SK-N-SH (cell line): ENCODE measurements at regions not wholly inside any gene's neighbourhood (a gene's known extent, or its start where the extent isn't known, plus 50 kb on each side); places are given as distances from the start of the nearest gene placed in this dataset.

Experiments
- CTCF ChIP-seq: fragments of 200-600 bp; sonication (generic); IDR thresholded peaks from 2 replicates; pipeline ENCODE4 v1.6.1; 2017; ENCODE audit warnings: antibody characterized with exemption, mild to moderate bottlenecking, moderate library complexity
- EP300 ChIP-seq, 2 experiments: IDR thresholded peaks; 2 replicates each; pipeline versions ENCODE4 v1.4.0 to v1.6.1; 2012; ENCODE audit warnings: borderline replicate concordance in 1 of 2, low read depth in 1 of 2, low read length in 1 of 2
- RFX5 ChIP-seq: IDR thresholded peaks from 2 replicates; pipeline ENCODE4 v1.6.1; 2012; ENCODE audit warnings: mild to moderate bottlenecking, improper control_type of control experiment, low read length
- TAF1 ChIP-seq: IDR thresholded peaks from 2 replicates; pipeline ENCODE4 v1.6.1; 2012; ENCODE audit warnings: low read depth, mild to moderate bottlenecking, low read length, moderate library complexity, borderline replicate concordance

- TF ChIP-seq CTCF (no peak), RFX5 (no peak), EP300 (IDR thresholded peaks at IDR 0.05; ENCODE audit: borderline replicate concordance in 1 of 2, low read depth in 1 of 2, low read length in 1 of 2) (no peak), TAF1 (no peak)
Measured at GRCh38 chr12:61357496-61357895, 902.7 kb upstream of the USP15 start.
